Esophagus squamous epithelium (tissue), 5 donors: ENCODE measurements at regions not wholly inside any gene's neighbourhood (a gene's known extent, or its start where the extent isn't known, plus 50 kb on each side); places are given as distances from the start of the nearest gene placed in this dataset.

Experiments used
- DNase-seq: peaks from one replicate; lab custom pipeline; 2025; lab: John Stamatoyannopoulos, UW
- H3K27ac ChIP-seq, 4 donors: fragments of 200-600 bp; sonication (generic); one replicate each; pipeline ENCODE4 v1.5.1; 2016 to 2019; ENCODE audit warnings: mild to moderate bottlenecking in 1 of 4
- H3K27me3 ChIP-seq, 4 donors: fragments of 200-600 bp; sonication (generic); 1 replicate in 3 of 4; 2 replicates in 1 of 4; pipeline versions ENCODE4 v1.5.1 to v1.6.0; 2017 to 2021; ENCODE audit warnings: antibody characterized with exemption in 1 of 4
- H3K36me3 ChIP-seq, 3 donors: fragments of 200-600 bp; sonication (generic); one replicate each; pipeline ENCODE4 v1.5.1; 2016 to 2019
- H3K4me1 ChIP-seq, 3 donors: fragments of 200-600 bp; sonication (generic); one replicate each; pipeline ENCODE4 v1.5.1; 2017 to 2019
- H3K4me3 ChIP-seq, 4 donors: fragments of 200-600 bp; sonication (generic); 1 replicate in 3 of 4; 2 replicates in 1 of 4; pipeline ENCODE4 v1.5.1; 2016 to 2019; ENCODE audit warnings: mild to moderate bottlenecking in 2 of 4, moderate library complexity in 1 of 4
- H3K9me3 ChIP-seq, 3 donors: fragments of 200-600 bp; sonication (generic); one replicate each; pipeline ENCODE4 v1.5.1; 2016 to 2019
- POLR2A ChIP-seq, 4 donors: fragments of 450-650 bp; IDR thresholded peaks; one replicate each; pipeline ENCODE4 v1.6.1; 2017; ENCODE audit warnings: antibody characterized with exemption in 4 of 4, mild to moderate bottlenecking in 4 of 4, moderate library complexity in 3 of 4
- WGBS, 2 donors: methylation state at CpG; one replicate each; pipeline ENCODE4 v1.1.5; 2018; 5-methylcytosine and 5-hydroxymethylcytosine counted together
- intact Hi-C: fragments of 100-400 bp; cut with DNase I; formaldehyde crosslinking; loops from one replicate; pipeline ENCODE4 v1.15.0; 2022
- TF ChIP-seq, protein P1 (sequence below), 6 experiments: fragments of 450-650 bp in 4 of 6; fragments of 200-600 bp in 2 of 6; sonication (generic) in 2 of 6; IDR thresholded peaks; one replicate each; pipeline ENCODE4 v1.5.1; 2016 to 2019; ENCODE audit warnings: antibody characterized with exemption in 6 of 6, mild to moderate bottlenecking in 4 of 6, moderate library complexity in 4 of 6
- donor health status: DM: yes; HTN: yes; CAD: no.

DNA sequence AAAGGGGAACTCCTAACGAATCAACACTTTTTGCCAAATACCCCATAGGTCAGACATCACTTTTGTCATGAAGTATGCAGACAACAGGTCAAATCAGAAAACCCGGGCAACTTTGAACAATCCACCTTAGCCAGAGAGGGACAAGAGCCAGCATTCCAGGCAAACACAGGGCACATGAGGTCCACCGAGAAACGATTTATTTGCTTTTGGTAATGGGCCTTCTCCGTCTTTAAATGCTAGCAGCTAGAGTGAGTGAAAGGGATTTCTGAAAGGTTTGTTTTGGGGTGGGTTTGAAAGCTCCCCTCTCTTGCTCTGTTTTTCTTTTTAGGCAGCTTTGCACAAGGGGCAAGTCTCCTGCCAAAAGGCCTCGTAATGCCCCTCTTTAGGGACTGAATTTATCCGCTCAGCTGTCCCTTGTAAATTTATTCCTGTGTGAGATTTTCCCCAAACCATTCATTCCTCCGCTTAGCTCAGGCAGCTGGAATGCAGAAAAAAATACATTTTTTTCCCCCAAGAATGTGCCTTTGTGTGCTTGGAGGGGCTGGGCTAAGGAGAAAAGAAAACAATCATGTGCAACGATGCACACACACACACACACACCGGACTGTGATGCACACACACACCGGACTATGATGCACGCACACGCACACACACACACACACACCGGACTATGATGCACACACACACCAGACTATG lies 196.9 kb downstream of the SNX19 start:
- no peak for TF ChIP-seq POLR2A (IDR thresholded peaks at IDR 0.05)
- TF ChIP-seq, protein P1, sequence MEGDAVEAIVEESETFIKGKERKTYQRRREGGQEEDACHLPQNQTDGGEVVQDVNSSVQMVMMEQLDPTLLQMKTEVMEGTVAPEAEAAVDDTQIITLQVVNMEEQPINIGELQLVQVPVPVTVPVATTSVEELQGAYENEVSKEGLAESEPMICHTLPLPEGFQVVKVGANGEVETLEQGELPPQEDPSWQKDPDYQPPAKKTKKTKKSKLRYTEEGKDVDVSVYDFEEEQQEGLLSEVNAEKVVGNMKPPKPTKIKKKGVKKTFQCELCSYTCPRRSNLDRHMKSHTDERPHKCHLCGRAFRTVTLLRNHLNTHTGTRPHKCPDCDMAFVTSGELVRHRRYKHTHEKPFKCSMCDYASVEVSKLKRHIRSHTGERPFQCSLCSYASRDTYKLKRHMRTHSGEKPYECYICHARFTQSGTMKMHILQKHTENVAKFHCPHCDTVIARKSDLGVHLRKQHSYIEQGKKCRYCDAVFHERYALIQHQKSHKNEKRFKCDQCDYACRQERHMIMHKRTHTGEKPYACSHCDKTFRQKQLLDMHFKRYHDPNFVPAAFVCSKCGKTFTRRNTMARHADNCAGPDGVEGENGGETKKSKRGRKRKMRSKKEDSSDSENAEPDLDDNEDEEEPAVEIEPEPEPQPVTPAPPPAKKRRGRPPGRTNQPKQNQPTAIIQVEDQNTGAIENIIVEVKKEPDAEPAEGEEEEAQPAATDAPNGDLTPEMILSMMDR (IDR thresholded peaks at IDR 0.05): no peak
- DNase-seq: no peak
- WGBS, 2 donors: 62 to 72% methylated on average over 6 to 13 of the region's 14 CpGs
- no peaks in the 10 kb centered on the region for H3K4me1 ChIP-seq
- no peaks in the 10 kb centered on the region for H3K36me3 ChIP-seq
- H3K4me3 ChIP-seq: no peak overlapping the region
- H3K27ac ChIP-seq: no peak overlapping the region
- H3K27me3 ChIP-seq: no peaks in the 10 kb centered on the region
- intact Hi-C loops: no loop called here
- no peaks in the 10 kb centered on the region for H3K9me3 ChIP-seq

DNA sequence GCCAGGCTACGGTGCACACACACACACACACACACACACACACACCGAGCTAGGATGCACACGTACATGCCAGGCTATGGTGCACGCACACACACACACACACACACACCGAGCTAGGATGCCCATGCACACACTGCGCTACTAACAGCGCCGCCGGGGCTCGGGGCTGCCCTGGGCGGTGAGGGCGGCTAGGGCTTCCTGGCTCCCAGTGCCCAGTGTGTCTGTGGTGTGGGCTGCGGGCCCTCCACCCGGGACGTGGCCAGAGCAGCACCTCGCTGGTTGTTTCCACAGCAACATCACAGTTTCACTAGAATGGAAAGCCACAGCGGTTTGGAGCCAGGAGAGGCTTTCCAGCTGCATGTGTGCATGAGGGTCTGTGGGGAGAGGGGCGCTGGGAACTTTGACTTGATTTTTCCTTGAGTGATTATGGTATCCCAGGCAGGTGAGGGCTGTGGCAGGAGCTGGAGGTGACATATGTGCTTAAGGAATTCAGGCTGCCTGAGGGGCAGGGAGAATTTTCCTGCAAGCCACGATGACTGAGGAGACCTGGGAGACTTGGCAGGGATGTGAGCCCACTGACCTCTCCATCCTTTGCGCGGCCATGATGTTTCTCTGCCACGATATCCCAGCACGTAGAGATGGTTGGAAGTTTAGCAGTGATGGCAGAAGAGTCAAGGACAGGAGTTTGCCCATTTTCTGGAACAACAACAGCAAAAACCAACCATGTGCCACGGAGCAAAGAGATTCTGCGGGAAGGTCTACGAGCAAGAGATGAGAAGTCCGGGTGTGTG lies 195.9 kb downstream of the SNX19 start:
- intact Hi-C loops: no loop called here
- 69 to 79% methylated on average over 9 of the region's 27 CpGs for whole genome bisulfite sequencing, 2 donors

DNA sequence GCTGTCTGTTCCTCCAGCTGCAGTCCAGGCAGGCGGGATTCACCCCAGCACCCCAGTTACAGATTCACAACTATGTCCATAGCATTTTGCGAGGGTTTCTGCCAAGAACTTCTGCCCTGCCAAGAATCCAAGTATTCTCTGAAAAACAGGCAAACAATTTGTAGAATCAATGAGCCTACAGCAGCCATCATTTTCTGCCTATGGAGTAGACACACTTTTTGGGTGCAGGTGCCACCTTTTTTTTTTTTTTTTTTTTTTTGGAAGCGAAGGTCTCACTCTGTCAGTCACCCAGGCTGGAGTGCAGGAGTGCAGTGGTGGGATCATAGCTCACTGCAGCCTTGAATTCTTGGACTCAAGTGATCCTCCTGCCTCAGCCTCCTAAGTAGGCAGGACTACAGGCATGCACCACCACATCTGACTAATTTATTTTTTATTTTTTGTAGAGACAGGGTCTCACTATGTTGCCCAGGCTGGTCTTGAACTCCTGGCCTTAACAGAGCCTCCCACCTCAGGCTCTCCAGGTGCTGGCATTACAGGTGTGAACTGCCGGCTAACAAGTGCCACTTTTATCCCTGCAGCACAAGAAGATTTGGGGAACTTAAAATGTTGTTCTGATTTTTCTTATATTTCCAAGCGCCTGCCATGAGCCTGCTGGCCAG lies 195.1 kb downstream of the SNX19 start:
- H3K4me3 ChIP-seq: no peak overlapping the region
- TF ChIP-seq, protein P1 (IDR thresholded peaks at IDR 0.05): no peak
- no peak for TF ChIP-seq POLR2A (IDR thresholded peaks at IDR 0.05)
- DNase-seq: no peak
- no peaks in the 10 kb centered on the region for H3K9me3 ChIP-seq
- peaks cover 6 to 12% (median 11%) of the 10 kb centered on the region in 3 donors for H3K4me1 ChIP-seq
- 81% methylated on average over 4 of the region's 5 CpGs for WGBS, 2 donors
- H3K27ac ChIP-seq: no peak overlapping the region
- H3K27me3 ChIP-seq: no peaks in the 10 kb centered on the region
- no peaks in the 10 kb centered on the region for H3K36me3 ChIP-seq
- intact Hi-C loops: no loop called here

More for the DNA sequence above, 195.9 kb downstream of the SNX19 start:
- DNase-seq: no peak
- no peaks in the 10 kb centered on the region for H3K36me3 ChIP-seq
- H3K4me1 ChIP-seq: peaks cover 0 to 4% (median 4%) of the 10 kb centered on the region in 3 donors
- TF ChIP-seq, protein P1 (IDR thresholded peaks at IDR 0.05): no peak
- TF ChIP-seq POLR2A (IDR thresholded peaks at IDR 0.05): no peak
- no peak overlapping the region for H3K4me3 ChIP-seq
- no peaks in the 10 kb centered on the region for H3K9me3 ChIP-seq
- H3K27ac ChIP-seq: no peak overlapping the region
- H3K27me3 ChIP-seq: no peaks in the 10 kb centered on the region

DNA sequence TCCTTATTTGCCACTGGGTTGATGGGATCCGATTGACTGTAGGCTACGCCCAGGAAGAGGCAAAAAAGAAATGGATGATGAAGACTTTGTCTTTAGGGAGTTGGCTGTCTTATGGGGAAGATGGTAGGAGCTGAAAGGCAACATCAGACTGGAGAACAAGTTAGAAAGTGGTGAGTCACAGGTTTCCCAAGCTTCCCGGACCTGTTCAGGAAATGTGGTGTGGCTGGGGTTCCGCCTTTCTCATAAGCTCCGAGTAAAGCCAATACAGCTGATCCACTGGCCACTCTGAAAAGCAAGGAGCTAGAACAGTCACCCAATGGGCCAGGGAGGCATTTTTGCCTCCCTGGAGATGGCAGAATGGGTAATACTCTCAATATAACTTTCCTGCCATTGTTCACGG lies 194.5 kb downstream of the SNX19 start:
- no peaks in the 10 kb centered on the region for H3K36me3 ChIP-seq
- TF ChIP-seq, protein P1 (IDR thresholded peaks at IDR 0.05): no peak
- no peak for TF ChIP-seq POLR2A (IDR thresholded peaks at IDR 0.05)
- no peaks in the 10 kb centered on the region for H3K9me3 ChIP-seq
- peaks cover 6 to 18% (median 17%) of the 10 kb centered on the region in 3 donors for H3K4me1 ChIP-seq
- 55 to 62% methylated on average over 6 of the region's 6 CpGs for WGBS, 2 donors
- no peaks in the 10 kb centered on the region for H3K27me3 ChIP-seq
- no peak for DNase-seq
- intact Hi-C loops: no loop called here
- H3K27ac ChIP-seq: no peak overlapping the region
- no peak overlapping the region for H3K4me3 ChIP-seq

DNA sequence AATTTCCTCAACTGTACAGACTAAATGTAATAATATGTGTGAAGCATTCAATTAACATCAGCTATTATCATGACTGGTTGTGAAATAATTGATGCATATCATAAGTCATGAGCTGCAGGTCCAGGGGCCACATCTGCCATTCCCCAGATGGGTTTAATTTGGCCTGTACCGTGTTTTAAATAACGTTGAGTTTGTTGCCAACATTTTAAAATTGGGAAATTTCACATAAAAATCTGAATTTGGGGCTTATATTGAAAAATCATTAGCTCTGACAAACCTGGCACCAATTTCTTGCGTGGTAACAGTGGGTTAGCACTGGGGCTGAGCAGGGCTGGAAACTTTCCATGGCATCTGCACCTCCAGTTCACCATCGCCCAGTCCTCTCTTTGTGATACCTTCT lies 193.9 kb downstream of the SNX19 start:
- no peaks in the 10 kb centered on the region for H3K36me3 ChIP-seq
- intact Hi-C loops: no loop called here
- peaks cover 6 to 20% (median 19%) of the 10 kb centered on the region in 3 donors for H3K4me1 ChIP-seq
- 86 to 88% methylated on average over 4 of the region's 4 CpGs for WGBS, 2 donors
- no peak overlapping the region for H3K27ac ChIP-seq
- H3K9me3 ChIP-seq: no peaks in the 10 kb centered on the region
- no peaks in the 10 kb centered on the region for H3K27me3 ChIP-seq
- TF ChIP-seq POLR2A (IDR thresholded peaks at IDR 0.05): no peak
- TF ChIP-seq, protein P1 (IDR thresholded peaks at IDR 0.05): no peak
- DNase-seq: no peak
- H3K4me3 ChIP-seq: no peak overlapping the region
